Duodenal mucosa (tissue), 2 donors: ENCODE measurements at regions not wholly inside any gene's neighbourhood (a gene's known extent, or its start where the extent isn't known, plus 50 kb on each side); places are given as distances from the start of the nearest gene placed in this dataset.
"Not testable (repeated sequence)": the region's sequence is repeated elsewhere in the genome, so short reads cannot be mapped to it uniquely, and the experiment has no call there.

Experiments
- H3K27ac ChIP-seq: one replicate; pipeline ENCODE4 v1.7.0; 2013; ENCODE audit warnings: low read depth, low read length
- H3K27me3 ChIP-seq, 2 donors: one replicate each; pipeline ENCODE4 v1.7.0; 2013; ENCODE audit warnings: low read length in 2 of 2, control low read depth in 1 of 2; ENCODE audit not compliant: insufficient read depth in 2 of 2, control insufficient read depth in 1 of 2
- H3K36me3 ChIP-seq, 2 donors: one replicate each; pipeline ENCODE4 v1.7.0; 2013; ENCODE audit warnings: low read length in 2 of 2, control low read depth in 1 of 2; ENCODE audit not compliant: insufficient read depth in 2 of 2, control insufficient read depth in 1 of 2
- H3K4me1 ChIP-seq, 2 donors: one replicate each; pipeline ENCODE4 v1.7.0; 2013; ENCODE audit warnings: low read length in 2 of 2, control low read depth in 1 of 2; ENCODE audit not compliant: insufficient read depth in 2 of 2, control insufficient read depth in 1 of 2
- H3K4me3 ChIP-seq, 2 donors: one replicate each; pipeline ENCODE4 v1.7.0; 2013; ENCODE audit warnings: low read length in 2 of 2, low read depth in 1 of 2
- H3K9ac ChIP-seq, 2 donors: one replicate each; pipeline ENCODE4 v1.7.0; 2013; ENCODE audit warnings: low read length in 2 of 2, low read depth in 1 of 2
- H3K9me3 ChIP-seq, 2 donors: one replicate each; pipeline ENCODE4 v1.7.0; 2013; ENCODE audit warnings: low read length in 2 of 2, control low read depth in 1 of 2; ENCODE audit not compliant: control insufficient read depth in 1 of 2

GRCh38 chr1:98288494-98288893 lies 367.7 kb upstream of the DPYD start:
- no peak overlapping the region for H3K27ac ChIP-seq
- no peak overlapping the region for H3K9ac ChIP-seq
- no peaks in the 10 kb centered on the region for H3K27me3 ChIP-seq
- no peaks in the 10 kb centered on the region for H3K9me3 ChIP-seq
- H3K36me3 ChIP-seq: no peaks in the 10 kb centered on the region
- no peaks in the 10 kb centered on the region for H3K4me1 ChIP-seq
- H3K4me3 ChIP-seq: no peak overlapping the region

- no peaks in the 10 kb centered on the region for H3K4me1 ChIP-seq
- H3K4me3 ChIP-seq: no peak overlapping the region
Measured at GRCh38 chr1:98287626-98288025, 366.8 kb upstream of the DPYD start.

GRCh38 chr1:98286656-98287055 lies 365.8 kb upstream of the DPYD start:
- H3K9ac ChIP-seq: no peak overlapping the region
- H3K4me1 ChIP-seq: no peaks in the 10 kb centered on the region
- no peaks in the 10 kb centered on the region for H3K36me3 ChIP-seq
- no peaks in the 10 kb centered on the region for H3K9me3 ChIP-seq
- no peak overlapping the region for H3K4me3 ChIP-seq
- no peak overlapping the region for H3K27ac ChIP-seq
- no peaks in the 10 kb centered on the region for H3K27me3 ChIP-seq

More at GRCh38 chr1:98287626-98288025, 366.8 kb upstream of the DPYD start:
- H3K9ac ChIP-seq: no peak overlapping the region
- H3K27ac ChIP-seq: no peak overlapping the region
- H3K36me3 ChIP-seq: no peaks in the 10 kb centered on the region
- H3K9me3 ChIP-seq: no peaks in the 10 kb centered on the region
- no peaks in the 10 kb centered on the region for H3K27me3 ChIP-seq

- H3K27me3 ChIP-seq, H3K4me1 ChIP-seq, H3K9ac ChIP-seq, H3K36me3 ChIP-seq, H3K9me3 ChIP-seq, H3K27ac ChIP-seq, H3K4me3 ChIP-seq: not testable (repeated sequence)
Measured at GRCh38 chr1:98285286-98285685, 364.5 kb upstream of the DPYD start.

- no peaks in the 10 kb centered on the region for H3K27me3 ChIP-seq
- H3K9ac ChIP-seq: no peak overlapping the region
- H3K36me3 ChIP-seq: no peaks in the 10 kb centered on the region
- H3K27ac ChIP-seq: no peak overlapping the region
- no peaks in the 10 kb centered on the region for H3K4me1 ChIP-seq
- no peaks in the 10 kb centered on the region for H3K9me3 ChIP-seq
- H3K4me3 ChIP-seq: no peak overlapping the region
Measured at GRCh38 chr1:98280049-98280448, 359.2 kb upstream of the DPYD start.

GRCh38 chr1:98278055-98278454 lies 357.2 kb upstream of the DPYD start:
- Histone ChIP-seq H3K4me1 (no peaks in the 10 kb centered on the region), H3K27me3 (no peaks in the 10 kb centered on the region)

GRCh38 chr1:98277118-98277517 lies 356.3 kb upstream of the DPYD start:
- Histone ChIP-seq H3K9ac (no peak overlapping the region), H3K4me1 (no peaks in the 10 kb centered on the region), H3K4me3 (no peak overlapping the region), H3K27ac (no peak overlapping the region), H3K9me3 (no peaks in the 10 kb centered on the region), H3K27me3 (no peaks in the 10 kb centered on the region), H3K36me3 (no peaks in the 10 kb centered on the region)

More at GRCh38 chr1:98278055-98278454, 357.2 kb upstream of the DPYD start:
- Histone ChIP-seq H3K9ac (no peak overlapping the region), H3K36me3 (no peaks in the 10 kb centered on the region), H3K27ac (no peak overlapping the region), H3K4me3 (no peak overlapping the region), H3K9me3 (no peaks in the 10 kb centered on the region)

GRCh38 chr1:98276514-98276913 lies 355.7 kb upstream of the DPYD start:
- no peaks in the 10 kb centered on the region for H3K4me1 ChIP-seq

GRCh38 chr1:98268316-98268715 lies 347.5 kb upstream of the DPYD start:
- Histone ChIP-seq H3K9ac (no peak overlapping the region), H3K36me3 (no peaks in the 10 kb centered on the region), H3K4me1 (peaks cover 0 to 6% of the 10 kb centered on the region in 2 donors), H3K4me3 (no peak overlapping the region), H3K27me3 (no peaks in the 10 kb centered on the region), H3K27ac (no peak overlapping the region), H3K9me3 (no peaks in the 10 kb centered on the region)

More at GRCh38 chr1:98276514-98276913, 355.7 kb upstream of the DPYD start:
- no peak overlapping the region for H3K27ac ChIP-seq
- H3K4me3 ChIP-seq: no peak overlapping the region
- H3K9ac ChIP-seq: no peak overlapping the region
- no peaks in the 10 kb centered on the region for H3K27me3 ChIP-seq
- H3K36me3 ChIP-seq: no peaks in the 10 kb centered on the region
- H3K9me3 ChIP-seq: no peaks in the 10 kb centered on the region

- Histone ChIP-seq H3K4me1 (peaks cover 0 to 8% of the 10 kb centered on the region in 2 donors), H3K27ac (no peak overlapping the region), H3K4me3 (no peak overlapping the region), H3K27me3 (no peaks in the 10 kb centered on the region), H3K36me3 (no peaks in the 10 kb centered on the region), H3K9me3 (no peaks in the 10 kb centered on the region), H3K9ac (no peak overlapping the region)
Measured at GRCh38 chr1:98267423-98267822, 346.6 kb upstream of the DPYD start.

GRCh38 chr1:98264727-98265126 lies 343.9 kb upstream of the DPYD start:
- H3K36me3 ChIP-seq: no peaks in the 10 kb centered on the region
- no peaks in the 10 kb centered on the region for H3K27me3 ChIP-seq
- H3K4me1 ChIP-seq: peaks cover 0 to 8% of the 10 kb centered on the region in 2 donors
- H3K9me3 ChIP-seq: no peaks in the 10 kb centered on the region
- no peak overlapping the region for H3K4me3 ChIP-seq
- no peak overlapping the region for H3K27ac ChIP-seq
- no peak overlapping the region for H3K9ac ChIP-seq
